T-helper 1 cell (primary cell): ENCODE measurements at regions not wholly inside any gene's neighbourhood (a gene's known extent, or its start where the extent isn't known, plus 50 kb on each side); places are given as distances from the start of the nearest gene placed in this dataset.
"Not testable (repeated sequence)": the region's sequence is repeated elsewhere in the genome, so short reads cannot be mapped to it uniquely, and the experiment has no call there.

Source experiments
- DNase-seq, 5 donors: peaks; one replicate each; pipeline ENCODE4 v3.0.0-alpha.2; 2012 to 2020

DNA sequence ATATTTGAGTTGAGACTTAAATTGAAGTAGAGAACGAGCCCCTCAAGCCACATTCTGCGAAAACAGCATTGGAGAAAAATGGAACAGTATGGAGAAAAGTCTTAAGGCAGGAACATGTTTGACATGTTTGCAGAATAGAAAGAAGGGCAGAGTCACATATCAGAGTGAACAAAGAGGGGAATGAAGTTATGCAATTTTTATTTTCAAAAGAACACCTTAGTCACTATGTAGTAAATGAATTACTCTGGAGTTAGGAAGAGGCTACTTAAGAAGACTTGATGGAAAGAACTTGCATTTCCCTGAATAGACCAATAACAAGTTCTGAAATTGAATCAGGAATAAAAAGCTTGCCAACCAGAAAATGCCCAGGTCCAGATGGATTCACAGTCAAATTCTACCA, 391.4 kb upstream of the CDH19 start:
- DNase-seq, result no peak

DNA sequence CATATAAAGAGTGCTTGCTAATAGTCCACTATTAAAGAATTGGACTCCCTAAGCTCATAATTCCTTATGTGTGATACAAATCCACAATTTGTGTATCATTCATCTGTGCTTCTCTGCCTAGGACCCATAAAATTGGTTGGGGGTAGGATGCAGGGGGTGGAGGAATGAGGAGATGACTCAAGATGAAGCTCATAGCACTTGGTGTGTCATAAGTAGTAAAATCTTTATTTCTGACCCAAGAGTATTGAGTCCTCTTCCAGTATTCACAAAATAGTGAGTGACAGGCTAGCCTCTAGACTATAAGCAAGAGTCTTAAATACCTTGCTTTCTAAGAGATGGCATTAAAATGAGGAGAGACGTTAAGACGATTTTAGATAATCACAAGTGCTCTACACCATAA, 390.9 kb upstream of the CDH19 start:
- DNase-seq, result no peak

DNA sequence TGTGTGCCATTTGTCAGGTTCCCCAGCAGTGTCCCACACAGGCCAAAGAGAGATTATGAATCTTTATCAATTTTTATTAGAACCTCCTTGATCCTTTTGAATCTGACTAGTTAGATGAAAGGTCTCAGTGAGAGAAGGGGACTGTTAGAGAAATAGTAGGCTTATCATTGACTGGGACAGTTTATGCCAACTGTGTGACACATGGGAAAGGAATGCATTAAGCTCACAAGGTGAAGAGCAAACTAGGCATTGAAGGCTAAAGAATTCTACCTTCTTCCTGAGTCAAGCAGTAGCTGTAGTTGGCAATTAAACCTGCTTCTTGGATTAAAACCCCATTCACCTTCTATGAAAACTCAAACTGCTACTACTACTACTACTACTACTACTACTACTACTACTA, 389.6 kb upstream of the CDH19 start:
- no peak for DNase-seq

DNA sequence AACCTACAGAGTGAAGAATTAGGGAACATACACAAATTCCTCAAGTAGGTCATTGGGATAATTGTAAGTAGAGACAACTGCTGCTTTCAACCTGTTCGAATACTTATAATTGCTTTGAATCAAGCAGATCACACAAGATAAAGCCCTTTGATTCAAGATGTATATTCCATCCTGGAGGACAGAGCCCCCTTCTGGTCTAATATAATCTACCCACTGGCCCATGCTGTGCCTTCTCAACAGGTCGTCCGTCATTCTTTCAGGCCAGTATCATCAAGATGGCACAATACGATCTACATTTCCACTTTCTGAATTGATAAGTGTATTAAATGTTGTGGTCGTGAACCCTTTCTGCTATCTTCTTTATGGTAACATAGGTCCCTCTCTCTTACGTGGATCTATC, 387.0 kb upstream of the CDH19 start:
- DNase-seq, result no peak

DNA sequence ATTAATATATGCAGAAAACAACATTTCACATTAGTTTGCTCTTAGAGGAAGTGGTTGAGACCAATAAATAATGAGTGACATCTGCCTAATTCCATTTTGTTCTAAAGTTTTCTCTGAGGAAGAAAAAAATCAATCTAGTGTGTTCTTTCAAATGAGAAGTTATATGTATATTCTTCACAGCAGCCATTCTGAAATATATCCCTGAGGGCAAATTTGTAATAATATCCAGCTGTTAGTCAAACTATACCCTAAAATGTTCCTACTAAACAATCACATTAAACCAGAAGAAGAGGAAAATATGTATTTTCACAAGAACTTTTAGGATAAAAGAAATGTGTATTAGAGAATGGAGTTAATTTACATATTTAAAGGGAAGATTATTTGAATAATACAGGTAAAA, 375.1 kb upstream of the CDH19 start:
- no peak for DNase-seq

DNA sequence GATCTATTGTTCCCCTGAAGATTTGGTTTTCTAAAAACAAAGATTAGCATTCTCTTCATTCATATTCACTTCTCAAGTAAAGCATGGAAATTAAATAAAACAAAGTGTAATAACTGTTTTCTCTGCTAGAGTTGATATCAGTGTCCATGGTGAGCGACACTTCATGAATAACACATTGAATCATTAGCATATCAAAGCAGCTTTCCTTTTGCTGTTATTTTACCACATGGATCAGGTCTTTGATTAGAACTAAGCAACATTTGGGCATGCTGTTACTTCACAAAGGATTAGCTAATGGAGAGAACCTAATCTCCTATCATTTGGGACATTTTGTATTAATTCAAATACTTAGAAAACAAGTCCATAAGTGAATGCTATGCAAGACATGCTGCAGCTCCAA, 368.8 kb upstream of the CDH19 start:
- DNase-seq, result no peak

DNA sequence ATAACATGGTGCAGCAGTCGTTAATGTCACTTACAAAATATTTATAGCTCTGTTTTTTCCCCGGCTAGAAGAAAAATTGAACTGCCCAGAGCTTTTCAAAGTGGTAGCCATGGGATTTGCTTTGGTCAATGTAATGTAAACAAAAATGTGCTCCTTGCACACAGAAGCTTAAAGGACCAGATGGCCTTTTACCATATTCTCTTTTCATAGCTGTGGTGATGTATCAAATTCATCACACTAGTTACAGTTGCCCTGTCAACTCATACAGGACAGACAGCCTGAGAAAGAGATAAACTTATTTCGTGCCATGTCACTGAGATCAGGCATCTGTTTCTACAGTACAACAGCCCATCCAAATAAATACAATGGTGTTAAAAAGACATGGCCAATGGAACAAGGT, 368.1 kb upstream of the CDH19 start:
- no peak for DNase-seq

DNA sequence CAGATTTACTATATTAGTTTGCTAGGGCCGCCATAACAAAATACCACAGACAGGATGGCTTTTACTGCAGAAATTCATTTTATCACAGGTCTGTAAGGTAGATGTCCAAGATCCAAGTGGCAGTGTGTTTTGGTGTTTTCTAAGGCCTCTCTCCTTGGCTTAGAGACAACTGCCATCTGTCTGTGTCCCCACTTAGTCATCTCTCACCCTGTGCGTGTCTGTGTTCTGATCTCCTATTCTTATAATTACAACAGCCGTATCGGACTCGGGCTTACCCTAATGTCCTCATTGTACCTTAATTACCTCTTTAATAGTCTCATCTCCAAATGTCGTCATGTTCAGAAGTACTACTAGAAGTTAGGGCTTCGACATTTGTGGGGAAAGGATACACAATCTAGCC, 362.3 kb upstream of the CDH19 start:
- DNase-seq, result no peak

DNA sequence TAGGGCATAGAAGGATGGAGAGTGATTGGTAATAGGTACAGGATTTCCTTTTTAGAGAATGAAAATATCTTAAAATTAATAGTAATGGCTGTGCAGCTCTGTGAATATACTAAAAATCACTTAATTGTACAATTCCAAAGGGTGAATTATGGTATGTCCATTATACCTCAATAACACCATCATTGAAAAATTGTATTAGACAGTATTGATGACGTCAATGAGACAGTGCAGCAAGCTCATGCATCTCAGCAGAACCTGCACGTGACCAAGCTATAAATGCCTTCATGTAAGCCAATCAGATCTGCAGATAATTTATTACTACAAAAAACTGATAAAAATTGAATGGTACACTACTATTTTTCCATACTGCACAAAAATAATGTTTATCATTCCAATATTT, 354.4 kb upstream of the CDH19 start:
- no peak for DNase-seq

DNA sequence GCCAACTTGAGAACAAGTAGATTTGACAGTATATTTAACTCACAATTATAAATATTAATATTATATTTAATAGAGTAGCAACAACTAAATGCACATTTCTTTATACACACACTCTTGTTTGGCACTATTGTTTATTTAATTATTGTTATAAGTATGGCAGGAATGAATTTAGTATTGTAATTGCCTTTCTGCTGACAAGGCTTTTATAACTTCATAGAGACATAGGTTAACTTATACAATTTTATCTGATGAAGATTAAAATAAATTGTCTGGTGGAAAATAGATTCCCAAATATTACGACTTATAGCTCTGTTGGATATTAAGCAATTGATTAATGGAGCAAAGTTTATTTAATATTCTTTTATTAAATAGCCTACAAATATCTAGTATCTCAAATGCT, 347.9 kb upstream of the CDH19 start:
- DNase-seq, result no peak

DNA sequence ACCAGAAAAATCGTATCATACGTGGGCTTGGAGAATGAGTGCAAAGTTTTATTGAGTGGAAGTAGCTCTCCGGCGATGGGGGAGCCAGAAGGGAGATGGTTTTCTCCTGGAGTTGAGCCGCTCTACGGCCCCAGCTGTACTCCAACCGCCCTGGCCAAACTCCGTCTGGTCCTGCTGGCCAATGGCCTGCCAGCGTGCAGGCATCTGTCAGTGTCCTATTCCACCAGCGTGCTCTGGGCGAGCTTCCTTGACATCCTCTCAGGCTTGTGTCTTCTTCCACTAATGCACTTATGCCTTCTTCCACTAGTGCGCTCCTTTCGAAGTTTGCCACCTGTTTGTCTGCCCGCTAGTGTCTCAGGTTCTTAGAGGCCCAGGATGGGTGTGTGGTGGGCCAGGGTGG, 345.5 kb upstream of the CDH19 start:
- DNase-seq, result no peak

DNA sequence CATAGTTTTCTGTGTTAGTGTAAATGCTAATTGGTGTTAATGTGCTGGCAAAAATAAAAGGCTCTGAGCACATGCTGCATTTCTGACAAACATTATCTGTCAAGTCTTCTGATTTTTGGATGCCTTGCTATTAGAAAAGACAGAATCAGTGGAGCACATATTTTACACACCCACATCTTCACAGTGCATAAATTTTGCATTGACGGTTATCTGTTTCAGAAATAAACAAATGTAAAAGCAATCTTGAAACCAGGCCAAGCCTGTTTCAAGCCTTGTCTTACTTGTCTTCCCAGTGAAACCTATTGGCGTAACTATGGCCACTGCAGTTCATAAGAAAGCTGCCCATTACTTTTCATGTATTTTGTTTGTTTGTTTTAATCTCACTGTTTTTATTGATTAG, 333.7 kb upstream of the CDH19 start:
- no peak for DNase-seq

DNA sequence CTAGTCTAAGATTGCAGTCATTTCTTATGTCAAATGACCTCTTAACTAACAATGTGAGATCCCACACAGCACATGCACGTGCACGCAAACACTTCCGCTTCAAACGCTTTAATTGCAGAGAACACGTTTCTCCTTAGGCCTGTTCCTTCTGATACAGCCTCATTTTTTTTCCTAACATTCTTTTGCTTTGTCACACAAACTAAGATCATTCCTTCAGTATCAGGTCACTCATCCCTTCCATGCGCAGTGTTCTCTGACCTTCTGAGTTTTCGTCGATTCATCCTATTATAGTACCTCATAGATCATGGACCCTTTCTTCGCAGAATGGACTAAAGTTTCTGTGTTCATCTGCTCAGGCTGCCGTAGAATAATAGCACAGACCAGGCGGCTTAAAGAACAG, 327.1 kb upstream of the CDH19 start:
- DNase-seq, result no peak

DNA sequence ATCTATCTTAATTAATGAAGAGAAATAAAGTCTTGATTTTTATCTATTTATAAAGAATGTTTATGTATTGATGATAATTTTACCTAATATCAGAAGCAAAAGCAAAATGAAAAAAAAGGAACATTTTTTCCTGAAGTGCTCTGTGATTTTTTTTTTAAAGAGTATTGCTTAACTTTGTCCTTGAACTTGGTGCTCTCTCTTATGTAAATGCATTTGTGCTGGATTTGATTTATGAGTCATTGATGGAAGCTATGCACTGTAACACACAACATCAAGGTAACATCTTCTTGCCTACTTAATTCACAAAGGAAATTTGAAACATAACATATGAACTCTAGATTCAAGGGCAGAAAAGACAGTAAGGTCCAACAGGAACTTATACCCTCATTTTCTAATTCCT, 312.9 kb upstream of the CDH19 start:
- DNase-seq, result no peak

DNA sequence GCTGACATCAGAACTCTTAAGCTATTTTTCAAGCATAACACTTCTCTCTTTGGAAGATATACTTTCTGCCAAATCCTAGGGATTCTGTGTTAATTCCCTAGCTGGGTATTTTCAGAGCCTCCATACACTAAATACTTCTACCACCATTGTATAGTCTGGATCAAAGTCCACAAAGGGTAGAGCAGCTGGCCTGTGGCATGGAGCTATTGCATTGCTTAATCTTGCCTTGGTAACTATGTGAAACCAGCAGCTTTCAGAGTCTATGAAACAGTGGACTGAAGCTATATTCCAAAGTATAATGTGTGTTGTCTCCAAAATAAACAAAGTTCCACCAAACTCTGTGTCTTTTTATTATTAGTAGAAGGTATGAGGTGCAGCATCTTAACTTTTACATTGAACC, 296.9 kb upstream of the CDH19 start:
- no peak for DNase-seq

DNA sequence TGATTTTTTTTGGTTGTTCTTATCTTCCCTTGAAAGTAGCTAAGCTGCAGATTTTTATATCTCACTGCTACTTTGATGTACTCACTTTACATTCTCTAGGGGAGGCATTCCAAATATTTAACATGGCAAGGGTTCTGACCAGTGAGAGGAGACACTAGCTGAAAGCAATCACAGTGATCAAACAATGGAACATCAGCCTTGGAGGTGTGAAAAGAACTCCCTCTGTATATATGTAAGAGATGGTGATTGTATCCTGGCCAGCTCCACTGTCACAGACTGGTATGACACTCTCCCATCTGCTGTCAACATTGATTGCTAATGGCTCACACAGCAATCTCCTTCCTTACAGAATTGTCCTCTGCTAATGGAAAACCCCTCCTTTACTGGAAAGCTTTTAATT, 291.7 kb upstream of the CDH19 start:
- DNase-seq, result no peak

DNA sequence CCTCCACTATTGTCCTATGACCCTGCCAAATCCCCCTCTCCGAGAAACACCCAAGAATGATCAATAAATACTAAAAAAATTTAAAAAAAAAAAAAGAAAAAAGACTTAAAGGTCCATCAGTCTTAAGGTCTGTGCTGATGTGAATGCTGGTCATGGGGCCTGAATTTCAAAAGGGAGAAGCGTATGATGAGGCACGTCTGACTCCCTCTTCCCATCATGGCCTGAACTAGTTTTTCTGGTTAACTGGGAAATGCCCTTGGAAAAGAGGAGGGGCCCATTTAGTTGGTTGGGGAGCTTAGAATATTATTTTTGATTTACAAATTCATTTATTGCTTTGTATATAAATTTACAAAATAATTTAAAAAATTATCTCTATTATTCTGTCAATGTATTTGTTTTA, 291.0 kb upstream of the CDH19 start:
- no peak for DNase-seq

DNA sequence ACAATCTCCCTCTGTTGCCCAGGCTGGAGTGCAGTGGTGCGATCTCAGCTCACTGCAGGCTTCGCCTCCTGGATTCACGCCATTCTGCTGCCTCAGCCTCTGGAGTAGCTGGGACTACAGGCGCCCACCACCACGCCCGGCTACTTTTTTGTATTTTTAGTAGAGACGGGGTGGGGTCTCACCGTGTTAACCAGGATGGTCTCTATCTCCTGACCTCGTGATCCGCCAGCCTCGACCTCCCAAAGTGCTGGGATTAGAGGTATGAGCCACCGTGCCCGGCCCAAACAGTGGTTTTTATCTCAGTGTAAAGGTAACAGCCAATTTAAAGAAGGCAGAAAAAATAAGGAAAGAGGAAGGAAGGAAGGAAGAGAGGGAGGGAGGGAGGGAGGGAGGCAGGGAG, 288.5 kb upstream of the CDH19 start:
- not testable (repeated sequence) for DNase-seq

DNA sequence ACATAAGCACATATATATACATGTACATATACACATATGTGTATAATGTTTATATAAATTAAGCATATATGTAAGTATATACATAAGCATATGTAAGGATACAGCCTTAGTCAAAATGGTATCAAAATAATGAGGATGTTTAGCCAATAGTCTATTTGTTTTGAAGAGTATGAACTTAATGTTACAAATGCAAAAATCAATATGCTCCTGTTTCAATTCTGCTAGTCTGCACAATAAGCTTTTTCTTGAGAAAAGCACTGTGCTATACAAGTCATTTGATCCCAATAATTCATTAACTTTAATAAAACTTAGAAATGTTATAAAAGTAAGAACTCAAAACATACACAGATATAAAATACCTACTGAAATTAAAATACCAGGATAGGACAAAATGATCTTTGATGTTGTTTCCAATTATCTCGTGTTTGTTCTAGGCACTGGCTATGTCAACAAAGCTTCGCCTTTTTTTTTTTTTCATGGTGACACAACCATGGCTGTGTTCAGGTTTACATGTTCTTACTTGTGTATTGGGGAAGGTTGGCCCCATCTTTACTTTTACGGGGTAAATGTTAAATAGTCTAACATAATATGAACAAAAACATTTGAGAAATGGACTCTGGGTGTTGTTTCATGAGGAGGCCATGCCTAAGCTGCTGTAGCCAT, 271.1 kb upstream of the CDH19 start:
- DNase-seq, result no peak

DNA sequence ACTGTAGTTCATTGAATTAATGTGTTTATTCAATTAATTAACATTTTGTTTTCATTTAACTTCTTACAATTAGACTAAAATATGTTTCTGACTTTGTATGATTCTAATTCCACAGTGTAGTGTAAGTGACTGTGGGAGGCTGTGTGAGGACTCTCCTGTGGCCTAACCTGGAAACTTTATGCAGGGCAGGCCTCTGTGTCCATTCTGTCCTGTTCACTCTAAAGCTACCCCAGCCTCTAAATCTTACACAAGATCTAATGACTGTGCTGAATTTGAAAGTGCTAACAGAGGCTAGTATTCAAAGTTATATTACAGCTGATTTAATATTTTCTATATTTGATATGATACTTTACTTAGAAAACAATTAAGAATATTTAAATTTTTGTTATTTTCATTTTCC, 270.5 kb upstream of the CDH19 start:
- DNase-seq, result no peak

DNA sequence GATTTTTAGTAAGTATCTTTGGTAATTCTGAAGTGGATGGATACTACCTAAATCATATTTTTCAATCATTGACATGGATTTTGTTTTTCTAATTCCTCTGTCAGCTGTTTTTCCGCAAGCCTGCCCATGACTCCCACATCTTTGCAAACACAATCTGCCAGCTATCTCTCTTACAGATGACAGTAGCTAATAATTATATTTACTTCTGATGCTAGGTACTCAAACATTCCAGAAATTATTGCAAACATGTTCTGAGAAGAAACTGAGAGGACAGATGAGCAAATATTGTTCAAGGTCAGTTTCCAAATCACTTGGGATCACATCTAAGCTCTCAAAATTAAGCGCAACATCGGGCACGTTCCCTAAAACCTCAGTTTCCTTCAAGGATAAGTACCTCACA, 270.0 kb upstream of the CDH19 start:
- DNase-seq, result no peak

DNA sequence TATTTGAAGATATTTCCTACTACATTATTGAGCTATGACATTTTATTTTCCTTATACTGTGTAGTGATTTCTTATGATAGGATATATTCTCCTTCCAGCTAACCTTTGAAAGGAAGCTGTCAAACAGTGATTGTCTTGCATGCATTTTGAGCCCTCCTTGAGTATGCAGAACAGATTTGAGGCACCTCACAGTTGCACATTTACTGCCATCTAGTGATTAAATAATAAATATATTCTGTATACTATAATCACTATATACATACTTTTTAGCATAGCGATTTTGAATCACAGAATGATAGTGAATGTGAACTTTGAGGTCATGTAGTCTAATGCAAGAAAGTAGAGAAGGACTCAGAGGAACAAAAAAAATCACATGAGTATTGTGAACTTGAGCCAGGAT, 268.4 kb upstream of the CDH19 start:
- DNase-seq, result no peak

DNA sequence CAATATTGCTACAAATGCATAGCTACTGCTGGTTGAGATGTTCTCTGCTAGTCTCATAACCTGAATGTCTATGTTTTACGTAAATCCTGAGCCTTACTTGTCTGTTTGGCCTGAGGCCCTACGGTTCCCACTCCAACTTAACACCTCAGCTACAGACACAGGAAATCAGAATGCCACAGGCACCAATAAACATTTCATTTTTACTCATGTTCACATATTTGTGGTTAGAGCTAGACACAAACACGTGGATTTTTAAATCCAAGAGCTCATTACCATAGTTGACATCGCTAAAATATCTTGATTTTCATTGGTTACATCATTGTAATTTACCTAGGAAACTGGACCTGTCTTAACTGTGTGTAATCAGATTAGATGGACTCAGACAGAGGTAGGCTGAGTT, 263.8 kb upstream of the CDH19 start:
- no peak for DNase-seq

DNA sequence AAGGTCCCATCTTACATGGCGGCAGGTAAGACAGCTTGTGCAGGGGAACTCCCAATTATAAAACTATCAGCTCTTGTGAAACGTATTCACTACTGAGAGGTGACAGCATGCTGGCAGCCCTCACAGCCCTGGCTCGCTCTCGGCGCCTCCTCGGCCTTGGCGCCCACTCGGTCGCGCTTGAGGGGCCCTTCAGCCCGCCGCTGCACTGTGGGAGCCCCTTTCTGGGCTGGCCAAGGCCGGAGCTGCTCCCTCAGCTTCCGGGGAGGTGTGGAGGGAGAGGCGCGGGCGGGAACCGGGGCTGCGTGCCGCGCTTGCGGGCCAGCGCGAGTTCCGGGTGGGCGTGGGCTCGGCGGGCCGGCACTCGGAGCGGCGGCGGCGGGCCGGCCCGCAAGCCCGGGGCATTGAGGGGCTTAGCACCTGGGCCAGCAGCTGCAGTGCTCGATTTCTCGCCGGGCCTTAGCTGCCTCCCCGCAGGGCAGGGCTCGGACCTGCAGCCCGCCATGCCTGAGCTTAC, 262.6 kb upstream of the CDH19 start:
- DNase-seq, result not testable (repeated sequence)

DNA sequence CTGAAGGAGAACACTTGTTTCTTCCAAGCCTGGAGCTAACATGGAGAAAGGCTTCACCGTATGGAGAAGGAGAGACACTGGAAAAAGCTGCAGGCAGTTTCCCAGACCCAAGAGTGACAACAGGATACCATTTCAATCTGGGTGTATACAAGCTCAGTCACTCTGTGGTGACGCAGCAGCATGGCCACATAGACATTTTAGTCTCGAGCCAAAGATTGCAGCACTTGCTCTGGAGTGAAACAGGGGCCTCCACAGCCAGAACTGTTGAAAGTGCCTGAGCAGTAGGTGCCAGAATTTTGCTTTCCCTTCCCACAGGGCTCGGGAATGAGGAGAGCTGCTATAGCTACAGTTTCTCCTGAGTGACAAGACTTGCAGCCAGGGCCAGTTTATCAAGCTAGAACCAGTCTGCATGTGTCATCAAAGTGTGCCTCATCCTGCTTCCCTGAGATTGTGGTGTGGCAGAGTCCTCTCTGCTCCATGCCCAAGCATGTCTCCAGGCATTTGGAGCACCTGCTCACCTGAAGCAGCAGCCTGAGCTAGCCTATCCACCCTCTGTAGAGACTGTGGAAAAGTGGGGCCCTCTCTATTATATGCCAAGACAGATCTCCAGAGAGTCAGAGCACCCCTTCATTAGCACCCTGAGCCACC, 234.6 kb upstream of the CDH19 start:
- no peak for DNase-seq
